Glutamatergic neuron (in vitro differentiated cells): ENCODE measurements at regions not wholly inside any gene's neighbourhood (a gene's known extent, or its start where the extent isn't known, plus 50 kb on each side); places are given as distances from the start of the nearest gene placed in this dataset.

Experiments
- DNase-seq: peaks from one replicate; pipeline ENCODE4 v3.0.0; 2022
- H3K27ac Mint-ChIP-seq: one replicate; pipeline ENCODE4 v1.8.0; 2020; ENCODE audit warnings: mild to moderate bottlenecking, mixed read lengths, inconsistent platforms; ENCODE audit not compliant: unreplicated experiment
- H3K27me3 Mint-ChIP-seq: one replicate; pipeline ENCODE4 v1.8.0; 2020; ENCODE audit warnings: mild to moderate bottlenecking, moderate library complexity, mixed read lengths, inconsistent platforms; ENCODE audit not compliant: unreplicated experiment
- H3K36me3 Mint-ChIP-seq: one replicate; pipeline ENCODE4 v1.8.0; 2020; ENCODE audit warnings: mild to moderate bottlenecking, mixed read lengths, inconsistent platforms; ENCODE audit not compliant: unreplicated experiment
- H3K4me1 Mint-ChIP-seq: one replicate; pipeline ENCODE4 v1.8.0; 2020; ENCODE audit warnings: mild to moderate bottlenecking, low read depth, mixed read lengths, inconsistent platforms; ENCODE audit not compliant: unreplicated experiment
- H3K4me3 Mint-ChIP-seq: one replicate; pipeline ENCODE4 v1.8.0; 2020; ENCODE audit warnings: mild to moderate bottlenecking, mixed read lengths, inconsistent platforms; ENCODE audit not compliant: unreplicated experiment
- H3K9me3 Mint-ChIP-seq: one replicate; pipeline ENCODE4 v1.8.0; 2020; ENCODE audit warnings: mild to moderate bottlenecking, moderate library complexity, mixed read lengths, inconsistent platforms; ENCODE audit not compliant: unreplicated experiment
- TF ChIP-seq, protein P1 (sequence below): fragments of 200-600 bp; sonication (generic); IDR thresholded peaks from one replicate; pipeline ENCODE4 v1.5.0; 2021; ENCODE audit not compliant: partially characterized antibody, unreplicated experiment

GRCh38 chr18:75926811-75927210 is 499.3 kb upstream of the SMIM21 start:
- Mint-ChIP-seq H3K4me3 (no peak overlapping the region), H3K27me3 (no peaks in the 10 kb centered on the region), H3K4me1 (no peaks in the 10 kb centered on the region), H3K9me3 (no peaks in the 10 kb centered on the region), H3K36me3 (no peaks in the 10 kb centered on the region), H3K27ac (no peak overlapping the region)
- no peak for DNase-seq
- TF ChIP-seq, protein P1, sequence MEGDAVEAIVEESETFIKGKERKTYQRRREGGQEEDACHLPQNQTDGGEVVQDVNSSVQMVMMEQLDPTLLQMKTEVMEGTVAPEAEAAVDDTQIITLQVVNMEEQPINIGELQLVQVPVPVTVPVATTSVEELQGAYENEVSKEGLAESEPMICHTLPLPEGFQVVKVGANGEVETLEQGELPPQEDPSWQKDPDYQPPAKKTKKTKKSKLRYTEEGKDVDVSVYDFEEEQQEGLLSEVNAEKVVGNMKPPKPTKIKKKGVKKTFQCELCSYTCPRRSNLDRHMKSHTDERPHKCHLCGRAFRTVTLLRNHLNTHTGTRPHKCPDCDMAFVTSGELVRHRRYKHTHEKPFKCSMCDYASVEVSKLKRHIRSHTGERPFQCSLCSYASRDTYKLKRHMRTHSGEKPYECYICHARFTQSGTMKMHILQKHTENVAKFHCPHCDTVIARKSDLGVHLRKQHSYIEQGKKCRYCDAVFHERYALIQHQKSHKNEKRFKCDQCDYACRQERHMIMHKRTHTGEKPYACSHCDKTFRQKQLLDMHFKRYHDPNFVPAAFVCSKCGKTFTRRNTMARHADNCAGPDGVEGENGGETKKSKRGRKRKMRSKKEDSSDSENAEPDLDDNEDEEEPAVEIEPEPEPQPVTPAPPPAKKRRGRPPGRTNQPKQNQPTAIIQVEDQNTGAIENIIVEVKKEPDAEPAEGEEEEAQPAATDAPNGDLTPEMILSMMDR = no peak

DNA sequence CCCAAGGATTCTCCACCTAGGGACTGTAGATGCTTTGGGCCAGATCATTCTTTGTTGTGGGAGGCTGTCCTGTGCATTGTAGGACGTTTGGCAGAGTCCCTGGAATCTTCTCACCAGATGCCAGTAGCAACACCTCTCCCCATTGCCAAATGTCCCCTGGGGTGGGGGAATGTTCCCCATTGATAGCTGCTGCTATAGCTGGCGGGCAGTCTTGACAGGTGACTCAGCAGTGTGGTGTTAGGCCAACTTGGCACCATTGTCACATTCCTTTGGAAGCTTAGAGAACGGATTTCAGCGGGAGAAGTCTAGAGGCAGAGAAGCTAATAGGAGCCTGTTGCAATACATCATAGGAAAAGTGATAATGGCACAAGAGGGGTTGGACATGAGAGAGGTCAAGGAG is 495.7 kb upstream of the SMIM21 start:
- no peak for DNase-seq
- H3K27me3 Mint-ChIP-seq = peaks cover under 1% of the 10 kb centered on the region
- TF ChIP-seq, protein P1 = no peak
- no peak overlapping the region for H3K27ac Mint-ChIP-seq
- no peaks in the 10 kb centered on the region for H3K4me1 Mint-ChIP-seq
- no peaks in the 10 kb centered on the region for H3K36me3 Mint-ChIP-seq
- no peaks in the 10 kb centered on the region for H3K9me3 Mint-ChIP-seq
- no peak overlapping the region for H3K4me3 Mint-ChIP-seq

- Mint-ChIP-seq H3K36me3 (no peaks in the 10 kb centered on the region), H3K4me1 (no peaks in the 10 kb centered on the region), H3K27ac (no peak overlapping the region), H3K27me3 (peaks cover 2% of the 10 kb centered on the region), H3K9me3 (peaks cover 2% of the 10 kb centered on the region), H3K4me3 (no peak overlapping the region)
- DNase-seq = no peak
- TF ChIP-seq, protein P1 = no peak
Observed at GRCh38 chr18:75916624-75916982, 489.1 kb upstream of the SMIM21 start.

- TF ChIP-seq, protein P1 = no peak
- DNase-seq = peak; percentile 79
- Mint-ChIP-seq H3K4me1 (no peaks in the 10 kb centered on the region), H3K36me3 (no peaks in the 10 kb centered on the region), H3K27ac (no peak overlapping the region), H3K4me3 (peak overlapping the region; percentile 75), H3K27me3 (peaks cover 2% of the 10 kb centered on the region), H3K9me3 (peaks cover 2% of the 10 kb centered on the region)
Observed at GRCh38 chr18:75915941-75916623, 488.6 kb upstream of the SMIM21 start.

DNA sequence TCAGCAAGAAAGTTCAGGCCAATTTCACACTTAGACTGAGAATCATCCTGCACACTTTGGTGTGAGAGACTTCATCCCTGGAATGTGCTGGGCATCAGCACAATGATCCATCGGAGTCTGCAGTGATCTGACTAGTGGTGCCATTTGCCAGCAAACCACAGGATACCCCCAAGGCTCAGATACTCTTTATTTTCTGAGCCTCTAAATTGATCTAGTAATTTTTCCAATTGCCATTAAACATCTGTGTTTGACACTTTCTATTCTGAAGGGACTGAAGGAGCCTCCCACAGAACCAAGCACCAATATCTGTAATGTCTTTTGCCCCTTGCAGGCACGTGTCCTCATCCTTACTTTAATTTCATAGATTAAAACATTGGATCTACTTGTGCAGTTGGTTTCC is 485.3 kb upstream of the SMIM21 start:
- no peaks in the 10 kb centered on the region for H3K4me1 Mint-ChIP-seq
- H3K9me3 Mint-ChIP-seq = peaks cover 2% of the 10 kb centered on the region
- no peak for DNase-seq
- peaks cover 1% of the 10 kb centered on the region for H3K27me3 Mint-ChIP-seq
- no peak overlapping the region for H3K27ac Mint-ChIP-seq
- no peak overlapping the region for H3K4me3 Mint-ChIP-seq
- TF ChIP-seq, protein P1 = no peak
- H3K36me3 Mint-ChIP-seq = no peaks in the 10 kb centered on the region
